Mucosa of rectum (tissue), 2 donors: ENCODE measurements at regions not wholly inside any gene's neighbourhood (a gene's known extent, or its start where the extent isn't known, plus 50 kb on each side); places are given as distances from the start of the nearest gene placed in this dataset.

Experiments
- H3K27ac ChIP-seq, 2 donors: one replicate each; pipeline ENCODE4 v1.7.0; 2013; ENCODE audit warnings: inconsistent platforms in 2 of 2, low read depth in 2 of 2, low read length in 2 of 2
- H3K27me3 ChIP-seq, 2 donors: one replicate each; pipeline ENCODE4 v1.7.0; 2013; ENCODE audit warnings: low read length in 2 of 2; ENCODE audit not compliant: control insufficient read depth in 2 of 2, insufficient read depth in 2 of 2
- H3K36me3 ChIP-seq, 2 donors: one replicate each; pipeline ENCODE4 v1.7.0; 2013; ENCODE audit warnings: low read length in 2 of 2; ENCODE audit not compliant: control insufficient read depth in 2 of 2, insufficient read depth in 2 of 2
- H3K4me1 ChIP-seq, 2 donors: one replicate each; pipeline ENCODE4 v1.7.0; 2013; ENCODE audit warnings: low read length in 2 of 2, mild to moderate bottlenecking in 1 of 2; ENCODE audit not compliant: control insufficient read depth in 2 of 2, insufficient read depth in 2 of 2
- H3K4me3 ChIP-seq, 2 donors: one replicate each; pipeline ENCODE4 v1.7.0; 2013; ENCODE audit warnings: low read length in 2 of 2
- H3K9ac ChIP-seq, 2 donors: one replicate each; pipeline ENCODE4 v1.7.0; 2013; ENCODE audit warnings: low read length in 2 of 2, low read depth in 1 of 2, mild to moderate bottlenecking in 1 of 2
- H3K9me3 ChIP-seq, 2 donors: one replicate each; pipeline ENCODE4 v1.7.0; 2013; ENCODE audit warnings: low read length in 2 of 2; ENCODE audit not compliant: control insufficient read depth in 2 of 2
- donor health status: healthy.
- donor health status: Normal muscosa, but diverticular disease.

- H3K27ac ChIP-seq, result no peak overlapping the region
- no peak overlapping the region for H3K4me3 ChIP-seq
- no peaks in the 10 kb centered on the region for H3K9me3 ChIP-seq
- H3K9ac ChIP-seq, result no peak overlapping the region
- H3K4me1 ChIP-seq, result no peaks in the 10 kb centered on the region
- no peaks in the 10 kb centered on the region for H3K36me3 ChIP-seq
- peaks cover 0 to 2% of the 10 kb centered on the region in 2 donors for H3K27me3 ChIP-seq
These were observed 66.5 kb upstream of the TOP3B start for GRCh38 chr22:22048981-22049531.

- Histone ChIP-seq H3K27me3 (peaks cover 0 to 2% of the 10 kb centered on the region in 2 donors), H3K4me3 (no peak overlapping the region), H3K9ac (no peak overlapping the region), H3K9me3 (no peaks in the 10 kb centered on the region), H3K36me3 (no peaks in the 10 kb centered on the region), H3K27ac (no peak overlapping the region), H3K4me1 (no peaks in the 10 kb centered on the region)
These were observed 65.8 kb upstream of the TOP3B start for GRCh38 chr22:22048318-22048942.

- Histone ChIP-seq H3K27me3 (peaks cover 0 to 2% of the 10 kb centered on the region in 2 donors), H3K9ac (no peak overlapping the region), H3K4me1 (no peaks in the 10 kb centered on the region), H3K27ac (no peak overlapping the region), H3K9me3 (no peaks in the 10 kb centered on the region), H3K4me3 (no peak overlapping the region), H3K36me3 (no peaks in the 10 kb centered on the region)
These were observed 65.2 kb upstream of the TOP3B start for GRCh38 chr22:22047776-22048175.

- no peak overlapping the region for H3K27ac ChIP-seq
- no peak overlapping the region for H3K9ac ChIP-seq
- H3K9me3 ChIP-seq, result no peaks in the 10 kb centered on the region
- no peaks in the 10 kb centered on the region for H3K36me3 ChIP-seq
- H3K27me3 ChIP-seq, result peaks cover 0 to 2% of the 10 kb centered on the region in 2 donors
- no peak overlapping the region for H3K4me3 ChIP-seq
- no peaks in the 10 kb centered on the region for H3K4me1 ChIP-seq
These were observed 64.7 kb upstream of the TOP3B start for GRCh38 chr22:22047266-22047665.

- H3K36me3 ChIP-seq, result no peaks in the 10 kb centered on the region
These were observed 63.8 kb upstream of the TOP3B start for GRCh38 chr22:22046370-22046769.

GRCh38 chr22:22045571-22046335, 63.2 kb upstream of the TOP3B start:
- Histone ChIP-seq H3K9me3 (no peaks in the 10 kb centered on the region), H3K27ac (no peak overlapping the region), H3K4me1 (no peaks in the 10 kb centered on the region), H3K9ac (no peak overlapping the region), H3K27me3 (peaks cover 0 to 2% of the 10 kb centered on the region in 2 donors), H3K4me3 (no peak overlapping the region), H3K36me3 (no peaks in the 10 kb centered on the region)

More at GRCh38 chr22:22046370-22046769, 63.8 kb upstream of the TOP3B start:
- Histone ChIP-seq H3K4me1 (no peaks in the 10 kb centered on the region), H3K9me3 (no peaks in the 10 kb centered on the region), H3K9ac (no peak overlapping the region), H3K27ac (no peak overlapping the region), H3K4me3 (no peak overlapping the region), H3K27me3 (peaks cover 0 to 2% of the 10 kb centered on the region in 2 donors)

GRCh38 chr22:22044153-22044552, 61.6 kb upstream of the TOP3B start:
- H3K9me3 ChIP-seq, result no peaks in the 10 kb centered on the region
- H3K4me3 ChIP-seq, result no peak overlapping the region

GRCh38 chr22:22043296-22044078, 60.9 kb upstream of the TOP3B start:
- H3K36me3 ChIP-seq, result no peaks in the 10 kb centered on the region
- H3K27me3 ChIP-seq, result peaks cover 0 to 5% of the 10 kb centered on the region in 2 donors
- no peak overlapping the region for H3K9ac ChIP-seq
- H3K4me3 ChIP-seq, result no peak overlapping the region
- no peaks in the 10 kb centered on the region for H3K9me3 ChIP-seq
- no peak overlapping the region for H3K27ac ChIP-seq
- no peaks in the 10 kb centered on the region for H3K4me1 ChIP-seq

More at GRCh38 chr22:22044153-22044552, 61.6 kb upstream of the TOP3B start:
- H3K27me3 ChIP-seq, result peaks cover 0 to 5% of the 10 kb centered on the region in 2 donors
- H3K36me3 ChIP-seq, result no peaks in the 10 kb centered on the region
- H3K27ac ChIP-seq, result no peak overlapping the region
- H3K9ac ChIP-seq, result no peak overlapping the region
- H3K4me1 ChIP-seq, result no peaks in the 10 kb centered on the region

- H3K9ac ChIP-seq, result no peak overlapping the region
- H3K9me3 ChIP-seq, result no peaks in the 10 kb centered on the region
- H3K4me1 ChIP-seq, result no peaks in the 10 kb centered on the region
- peaks cover 0 to 5% of the 10 kb centered on the region in 2 donors for H3K27me3 ChIP-seq
- no peak overlapping the region for H3K4me3 ChIP-seq
- no peak overlapping the region for H3K27ac ChIP-seq
- no peaks in the 10 kb centered on the region for H3K36me3 ChIP-seq
These were observed 60.2 kb upstream of the TOP3B start for GRCh38 chr22:22042599-22043295.
